ENCODE measurements at regions not wholly inside any gene's neighbourhood (a gene's known extent, or its start where the extent isn't known, plus 50 kb on each side); places are given as distances from the start of the nearest gene placed in this dataset.
"Not testable (repeated sequence)": the region's sequence is repeated elsewhere in the genome, so short reads cannot be mapped to it uniquely, and the experiment has no call there.

DNA sequence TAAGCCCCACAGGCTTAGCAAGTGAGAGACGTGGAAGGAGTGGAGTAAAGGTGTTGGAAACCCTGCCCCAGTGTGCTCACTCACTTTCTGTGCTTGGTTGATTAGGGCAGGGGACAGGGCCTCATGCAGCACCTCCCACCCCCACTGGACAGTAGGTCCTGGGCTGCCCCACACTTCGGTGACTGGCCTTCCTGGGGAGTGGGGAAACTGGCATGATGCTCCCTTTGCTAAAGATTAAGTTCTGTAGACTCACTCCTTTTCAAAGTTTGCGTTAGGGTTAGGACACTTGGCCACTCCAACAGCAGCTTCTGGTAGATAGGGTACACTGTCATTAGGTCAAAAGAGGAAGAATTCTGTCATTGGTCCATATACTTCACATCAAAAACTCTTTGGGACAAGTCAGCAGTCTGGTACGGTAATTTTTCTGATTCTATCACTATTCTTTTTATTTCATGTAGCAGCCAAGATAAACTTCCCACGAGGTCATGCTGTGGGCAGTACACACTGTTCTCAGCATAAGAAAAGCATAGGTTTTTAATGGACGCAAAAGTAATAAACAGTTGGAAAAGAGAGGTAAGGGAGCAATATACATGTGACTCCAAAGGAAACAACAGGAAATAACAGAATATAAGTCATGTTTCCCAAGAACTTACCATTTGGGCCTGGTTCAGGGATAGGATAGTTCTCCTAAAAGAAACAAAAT is 106.6 kb upstream of the TERB2 start:
- DNase-seq: not testable (repeated sequence)

DNA sequence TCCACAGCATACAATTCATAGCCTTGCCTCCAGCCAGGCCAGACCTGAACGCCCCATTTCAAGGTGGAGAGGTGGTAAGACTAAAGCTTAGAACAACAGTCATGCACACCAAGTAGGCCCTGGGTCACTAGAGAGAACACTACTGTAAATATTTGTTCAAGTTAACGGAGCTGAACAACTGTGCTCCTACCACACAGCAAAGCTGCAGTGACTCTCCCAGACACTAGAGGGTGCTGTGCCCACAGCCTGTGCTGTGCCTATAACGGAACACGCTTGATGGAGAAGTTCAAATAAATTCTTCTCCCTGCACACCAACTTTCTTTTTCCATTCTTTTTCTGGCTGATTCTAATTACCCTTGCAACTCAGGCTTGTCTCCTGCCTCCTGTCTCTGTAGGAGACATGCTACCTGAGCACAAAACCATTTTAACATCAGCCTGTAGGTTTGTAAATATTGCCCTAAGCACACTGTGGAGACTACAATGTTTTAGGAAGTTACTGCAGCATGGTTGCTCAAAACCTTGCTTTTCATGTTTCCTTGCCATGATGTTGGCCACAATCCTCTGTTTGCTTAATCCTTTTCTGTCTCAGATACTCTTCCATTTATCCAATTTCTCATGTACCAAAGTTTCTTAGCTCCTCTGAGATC is 103.1 kb upstream of the TERB2 start:
- peak; percentile 68 for DNase-seq

DNA sequence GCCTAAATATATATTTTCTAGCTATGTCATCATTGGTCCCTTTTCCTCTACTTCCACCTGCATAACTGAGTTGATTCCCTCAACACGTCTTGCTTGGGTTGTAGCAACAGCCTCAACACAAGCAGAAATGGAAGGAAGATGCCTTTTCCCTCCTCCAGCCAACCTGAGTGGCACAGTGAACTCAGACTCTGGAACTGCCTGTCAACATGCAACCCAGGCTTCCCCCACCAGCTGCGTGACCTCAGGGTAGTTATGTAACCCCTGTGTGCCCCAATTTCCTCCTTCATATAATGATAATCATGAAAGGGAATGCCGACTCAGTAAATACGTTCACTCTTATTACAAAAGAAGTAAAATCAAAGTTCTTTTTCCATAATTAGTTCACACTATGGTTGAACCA is 101.8 kb upstream of the TERB2 start:
- DNase-seq: not testable (repeated sequence)

DNA sequence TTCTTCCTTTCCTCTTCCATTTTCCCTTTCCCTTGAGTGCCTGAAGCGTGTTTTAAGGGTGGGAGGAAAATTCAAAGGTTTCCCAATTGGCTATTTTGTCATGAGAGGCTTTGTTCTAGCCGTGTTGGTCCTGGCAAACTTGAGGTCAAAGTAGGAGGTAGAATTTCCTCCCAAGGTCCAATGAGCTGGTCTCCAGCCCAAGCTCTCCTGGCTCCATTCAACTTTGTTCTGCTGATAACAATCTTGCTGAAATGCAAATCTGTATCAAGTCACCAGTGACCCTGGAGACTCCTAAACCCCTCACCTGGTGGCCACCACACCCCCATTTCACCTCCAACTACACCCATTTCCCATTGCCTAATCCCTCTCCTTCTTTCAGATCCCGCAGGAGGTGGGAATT is 100.2 kb upstream of the TERB2 start:
- not testable (repeated sequence) for DNase-seq

DNA sequence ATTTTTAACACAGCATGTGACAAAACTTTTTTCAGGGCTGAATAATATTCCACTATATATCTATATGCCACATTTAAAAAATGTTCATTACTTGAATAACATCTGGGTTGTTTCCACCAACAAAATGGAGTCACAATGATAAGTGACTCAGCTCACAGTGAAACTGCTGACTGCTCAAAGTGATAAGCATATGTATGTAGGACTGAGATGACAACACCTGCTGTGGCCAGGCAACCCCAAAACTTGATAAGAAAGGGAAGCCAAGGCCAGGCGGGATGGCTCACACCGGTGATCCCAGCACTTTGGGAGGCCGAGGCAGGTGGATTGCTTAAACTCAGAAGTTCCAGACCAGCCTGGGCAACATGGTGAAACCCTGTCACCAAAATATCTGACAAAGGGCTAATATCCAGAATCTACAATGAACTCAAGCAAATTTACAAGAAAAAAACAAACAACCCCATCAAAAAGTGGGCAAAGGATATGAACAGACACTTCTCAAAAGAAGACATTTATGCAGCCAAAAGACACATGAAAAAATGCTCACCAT is 99.2 kb upstream of the TERB2 start:
- DNase-seq: not testable (repeated sequence)

DNA sequence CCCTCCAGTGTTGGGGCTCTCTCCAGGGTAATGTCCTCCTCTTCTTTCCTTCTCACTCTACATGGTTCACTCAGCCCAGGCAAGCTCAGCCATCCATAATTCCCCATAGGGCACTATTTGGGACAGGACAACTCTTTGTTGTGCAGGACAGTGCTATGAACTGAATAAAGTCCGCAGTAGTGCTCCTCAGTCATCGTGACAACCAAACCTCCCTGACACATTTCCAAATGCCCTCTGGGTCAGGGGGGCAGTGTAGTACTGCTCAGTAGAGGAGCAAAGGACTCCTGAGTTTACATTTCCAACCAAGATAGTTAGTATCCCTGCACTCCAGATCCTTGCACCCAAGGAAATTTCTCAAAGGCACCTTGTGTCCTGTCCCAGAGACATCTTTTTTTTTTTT is 97.4 kb upstream of the TERB2 start:
- DNase-seq: not testable (repeated sequence)

DNA sequence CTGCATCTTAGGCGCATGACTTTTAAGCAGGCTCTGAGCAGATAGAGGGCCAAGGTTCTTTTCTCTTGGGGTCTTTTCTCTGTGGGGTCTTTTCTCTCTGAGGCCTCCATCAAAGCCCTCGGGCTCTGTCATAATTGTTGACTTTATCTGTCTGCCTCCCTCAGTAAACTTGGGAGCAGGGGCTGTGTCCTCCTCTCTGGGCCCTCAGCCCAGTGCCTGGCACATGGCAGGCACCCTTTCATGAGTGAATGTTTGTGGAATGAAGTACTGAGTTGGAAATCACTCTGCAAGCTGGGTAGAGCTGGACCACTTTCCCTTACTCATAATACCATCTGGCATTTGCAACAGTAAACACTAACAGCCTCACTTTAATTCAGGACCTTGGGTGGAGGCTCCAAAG is 96.3 kb upstream of the TERB2 start:
- not testable (repeated sequence) for DNase-seq

DNA sequence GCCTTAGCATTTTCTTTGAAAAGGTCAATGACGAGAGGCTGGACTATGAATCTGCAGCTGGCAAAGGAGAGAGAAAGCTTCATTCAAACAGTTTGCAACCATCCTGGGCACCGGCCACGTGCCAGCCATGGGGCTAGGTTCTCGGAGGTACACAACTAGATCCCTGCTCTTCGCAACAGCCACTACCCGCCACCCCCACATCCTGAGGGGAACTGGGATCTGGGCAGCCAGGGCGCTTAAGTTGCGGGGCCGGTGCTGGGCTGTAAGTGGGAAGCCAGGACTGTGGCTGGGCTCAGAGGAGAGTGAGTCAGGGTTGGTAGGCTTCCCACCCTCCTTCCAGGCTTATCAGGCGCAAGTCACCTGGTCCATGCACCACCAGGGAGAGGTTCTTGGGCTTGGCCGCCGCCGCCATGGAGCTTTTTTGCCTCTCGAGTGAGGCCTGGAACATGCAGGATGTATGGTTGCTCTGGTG is 95.0 kb upstream of the TERB2 start:
- no peak for DNase-seq

DNA sequence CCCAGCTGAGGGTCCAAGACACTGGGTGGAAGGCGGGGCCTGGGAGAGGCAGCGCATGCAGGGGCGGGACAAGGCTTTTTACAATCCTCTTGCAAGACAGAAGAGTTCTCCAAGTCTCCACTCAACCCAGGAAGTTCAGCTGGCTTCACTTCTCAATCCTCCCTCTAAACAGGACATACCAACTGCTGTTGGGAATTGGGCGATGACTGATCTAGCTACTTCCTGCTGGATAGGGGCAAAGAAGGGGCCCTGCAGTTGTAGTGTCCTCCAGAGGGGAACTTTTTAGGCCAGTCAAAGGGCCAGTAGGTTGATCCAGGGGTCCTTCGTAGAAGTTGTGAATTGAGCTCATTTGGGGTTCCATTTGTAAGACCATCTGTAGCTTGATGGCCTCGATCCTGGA is 94.6 kb upstream of the TERB2 start:
- DNase-seq: no peak

DNA sequence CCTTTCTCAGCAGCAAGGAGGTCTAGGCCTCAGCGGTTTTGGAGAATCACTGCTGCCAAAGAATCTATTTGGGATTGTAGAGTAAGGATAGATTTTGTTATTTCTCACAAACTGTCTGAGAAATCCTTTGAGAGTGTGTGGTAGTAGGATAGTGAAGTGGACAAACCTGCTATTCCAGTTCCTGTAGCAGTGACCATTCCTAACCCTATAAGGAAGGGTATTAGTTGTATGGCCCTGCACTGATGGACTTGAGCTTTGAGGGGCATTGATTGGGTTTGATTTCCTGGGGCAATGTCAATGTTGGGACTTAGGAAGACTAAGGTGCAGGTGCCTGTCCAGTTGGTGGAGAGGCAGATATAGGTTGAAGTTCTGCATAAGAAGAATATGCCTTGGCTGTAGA is 93.6 kb upstream of the TERB2 start:
- not testable (repeated sequence) for DNase-seq

DNA sequence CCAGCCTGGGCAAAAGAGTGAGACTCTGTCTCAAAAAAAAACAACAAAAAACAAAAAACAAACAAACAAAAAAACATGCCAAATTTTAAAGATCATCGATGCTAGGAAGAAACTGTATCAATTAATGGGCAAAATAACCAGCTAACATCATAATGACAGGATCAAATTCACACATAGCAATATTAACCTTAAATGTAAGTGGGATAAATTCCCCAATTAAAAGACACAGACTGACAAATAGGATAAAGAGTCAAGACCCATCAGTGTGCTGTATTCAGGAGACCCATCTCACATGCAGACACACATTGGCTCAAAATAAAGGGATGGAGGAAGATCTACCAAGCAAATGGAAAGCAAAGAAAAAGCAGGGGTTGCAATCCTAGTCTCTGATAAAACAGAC is 88.4 kb upstream of the TERB2 start:
- not testable (repeated sequence) for DNase-seq

DNA sequence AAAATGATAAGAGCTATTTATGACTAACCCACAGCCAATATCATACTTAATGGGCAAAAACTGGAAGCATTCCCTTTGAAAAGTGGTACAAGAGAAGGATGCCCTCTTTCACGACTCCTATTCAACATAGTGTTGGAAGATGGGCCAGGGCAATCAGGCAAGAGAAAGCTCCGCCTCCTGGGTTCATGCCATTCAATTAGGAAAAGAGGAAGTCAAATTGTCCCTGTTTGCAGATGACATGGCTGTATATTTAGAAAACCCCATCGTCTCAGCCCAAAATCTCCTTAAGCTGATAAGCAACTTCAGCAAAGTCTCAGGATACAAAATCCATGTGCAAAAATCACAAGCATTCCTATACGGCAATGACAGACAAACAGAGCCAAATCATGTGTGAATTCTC is 86.4 kb upstream of the TERB2 start:
- not testable (repeated sequence) for DNase-seq

DNA sequence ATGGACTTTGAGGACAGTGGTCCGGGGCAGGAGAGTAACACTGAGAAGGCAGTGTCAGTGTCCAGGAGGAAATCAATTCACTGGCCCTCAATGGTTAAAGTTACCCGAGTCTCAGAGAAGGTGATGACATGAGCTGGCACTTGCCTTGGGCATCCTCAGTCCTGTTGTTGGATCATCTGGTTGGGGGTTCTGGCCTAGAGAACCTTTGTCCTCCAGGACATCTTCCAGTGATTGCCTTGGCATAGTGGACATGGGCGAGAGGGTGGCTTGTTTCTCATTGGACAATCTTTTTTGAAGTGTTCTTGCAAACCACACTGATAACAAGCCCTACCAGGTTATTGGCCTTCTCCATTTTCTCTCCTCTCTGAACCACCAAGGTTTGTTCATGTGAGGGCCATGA is 83.4 kb upstream of the TERB2 start:
- no peak for DNase-seq

DNA sequence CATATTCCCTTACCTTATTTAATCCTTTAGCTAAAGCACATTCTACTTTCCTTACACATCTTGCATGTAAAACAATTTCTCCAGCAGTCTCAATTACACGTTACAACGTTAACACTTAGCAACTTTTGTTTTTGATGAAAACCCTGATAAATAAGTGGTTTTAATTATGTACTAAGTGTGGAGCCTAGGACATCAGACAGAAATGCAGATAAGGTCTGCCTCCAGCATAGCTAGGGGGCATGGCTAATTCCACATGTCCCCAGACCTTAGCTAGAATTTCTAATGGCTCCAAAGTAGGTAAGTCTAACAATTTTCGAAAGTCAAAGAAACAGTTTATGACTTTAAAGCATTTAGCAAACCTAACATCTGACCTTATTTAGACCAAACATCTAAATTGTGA is 77.4 kb upstream of the TERB2 start:
- no peak for DNase-seq

DNA sequence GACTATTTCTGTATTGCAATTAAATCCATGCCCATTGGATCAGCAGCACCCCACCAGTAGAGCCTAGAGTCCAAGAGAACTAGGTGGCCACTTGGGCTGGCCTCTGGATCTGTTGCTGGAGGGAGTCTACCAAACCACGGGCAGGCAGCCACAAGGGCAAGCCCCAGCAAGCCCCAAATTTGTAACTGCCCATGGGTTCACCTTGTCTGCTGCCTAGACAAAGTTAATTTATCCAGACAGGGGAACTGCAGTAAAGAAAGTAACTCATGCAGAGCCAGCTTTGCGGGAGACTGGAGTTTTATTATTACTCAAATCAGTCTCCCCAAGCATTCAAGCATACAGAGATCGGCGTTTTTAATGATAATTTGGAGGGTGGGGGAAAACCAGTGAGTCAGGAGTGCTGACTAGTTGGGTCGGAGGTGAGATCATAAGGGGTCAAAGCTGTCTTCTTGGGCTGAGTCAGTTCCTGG is 74.0 kb upstream of the TERB2 start:
- DNase-seq: no peak

DNA sequence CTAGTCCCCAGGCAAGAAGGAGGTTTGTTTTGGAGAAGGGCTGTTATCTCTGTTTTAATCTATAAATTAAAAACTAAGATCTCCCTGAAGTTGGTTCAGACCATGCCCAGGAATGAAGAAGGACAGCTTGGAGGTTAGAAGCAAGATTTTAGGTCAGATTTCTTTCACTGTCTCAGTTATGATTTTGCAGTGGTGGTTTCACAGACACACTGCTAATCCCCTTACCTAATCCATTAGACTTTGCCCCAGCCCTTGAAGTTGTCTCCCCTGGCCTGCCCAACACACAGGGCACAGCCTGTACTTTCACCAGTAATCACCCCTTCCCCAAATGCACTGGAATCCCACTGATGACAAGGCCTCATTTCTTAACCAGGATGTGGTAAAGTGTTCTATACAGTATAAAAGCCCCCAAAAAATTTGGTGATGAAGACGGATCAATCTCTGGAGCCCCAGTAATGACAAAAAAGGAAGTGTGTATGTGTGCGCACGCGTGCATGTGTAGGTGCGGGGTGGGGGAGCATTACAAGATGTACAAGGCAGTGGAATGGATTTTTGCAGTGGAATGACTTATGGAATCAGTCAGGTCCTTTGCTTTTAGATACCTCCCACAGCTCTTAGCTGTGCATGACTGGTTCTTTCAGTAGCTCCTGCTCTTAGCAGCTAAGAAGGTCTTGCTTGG is 73.1 kb upstream of the TERB2 start:
- no peak for DNase-seq

DNA sequence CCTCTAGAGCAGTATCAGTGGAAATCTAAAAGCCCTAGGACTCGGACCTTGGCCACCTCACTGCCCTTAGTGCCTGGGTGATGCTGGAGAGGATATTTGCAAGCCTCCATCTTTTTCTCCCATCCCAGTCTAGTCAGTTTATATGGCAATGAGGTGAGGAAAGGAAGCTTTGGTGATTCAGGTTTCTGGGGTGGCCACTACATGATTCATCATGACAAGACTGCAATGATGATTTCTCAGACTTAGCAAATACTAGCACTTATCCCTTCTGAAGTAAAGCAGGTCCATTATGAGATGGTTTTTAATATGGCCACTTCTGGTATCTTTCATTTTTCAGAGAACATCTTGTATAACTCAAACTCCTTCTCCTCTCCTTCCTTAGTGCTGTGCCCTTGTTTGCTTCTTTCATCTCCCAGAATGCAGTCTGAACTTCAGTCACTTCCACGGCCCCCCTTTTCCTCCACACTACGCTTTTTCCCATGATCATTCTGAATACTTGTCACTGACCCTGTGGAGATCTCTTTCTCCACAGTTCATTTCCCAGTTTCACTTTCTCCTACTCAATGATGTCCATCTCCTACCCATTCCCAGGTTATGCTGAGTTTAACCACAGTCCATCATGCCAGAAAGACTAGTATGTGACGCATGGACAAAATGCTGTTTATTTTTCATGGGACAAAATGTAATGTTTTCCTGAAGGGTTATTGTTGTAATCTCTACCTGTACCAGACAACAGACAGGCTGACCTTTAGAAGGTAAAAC is 57.4 kb upstream of the TERB2 start:
- DNase-seq: not testable (repeated sequence)

DNA sequence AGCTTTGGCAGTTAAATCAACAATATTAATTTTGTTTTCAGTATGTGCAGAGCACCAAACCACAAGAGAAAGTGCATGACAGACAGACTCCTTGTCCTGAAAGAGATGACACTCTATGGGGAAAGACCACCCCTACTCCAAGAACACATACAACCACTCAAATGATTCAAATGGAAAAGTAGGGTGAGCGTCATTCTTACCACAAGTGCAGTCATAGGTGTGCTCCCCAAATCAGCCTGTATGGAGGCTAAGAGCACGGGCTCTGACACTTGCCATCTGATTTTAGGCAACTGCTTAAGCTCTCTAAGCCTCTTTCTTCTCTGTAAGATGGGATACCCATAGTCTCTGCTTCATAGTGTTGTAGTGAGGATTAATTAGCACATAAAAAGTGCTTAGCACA is 56.7 kb upstream of the TERB2 start:
- DNase-seq: not testable (repeated sequence)

DNA sequence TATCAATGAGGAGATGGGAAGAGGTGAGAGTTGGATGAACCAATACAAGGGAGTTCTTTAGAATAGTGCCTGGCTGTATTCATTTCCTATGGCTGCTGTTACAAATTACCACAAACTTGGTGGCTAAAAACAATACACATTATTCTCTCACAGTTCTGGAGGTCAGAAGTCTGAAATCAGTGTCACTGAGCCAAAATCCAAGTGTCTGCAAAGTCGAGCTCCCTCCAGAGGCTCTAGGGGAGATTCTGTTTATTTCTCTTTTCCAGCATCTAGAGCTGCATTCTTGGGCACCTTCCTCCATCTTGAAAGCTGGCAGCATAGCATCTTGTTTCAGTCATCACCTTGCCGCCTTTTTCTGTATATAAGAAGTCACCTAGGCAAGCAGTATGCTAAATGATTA is 55.7 kb upstream of the TERB2 start:
- not testable (repeated sequence) for DNase-seq

DNA sequence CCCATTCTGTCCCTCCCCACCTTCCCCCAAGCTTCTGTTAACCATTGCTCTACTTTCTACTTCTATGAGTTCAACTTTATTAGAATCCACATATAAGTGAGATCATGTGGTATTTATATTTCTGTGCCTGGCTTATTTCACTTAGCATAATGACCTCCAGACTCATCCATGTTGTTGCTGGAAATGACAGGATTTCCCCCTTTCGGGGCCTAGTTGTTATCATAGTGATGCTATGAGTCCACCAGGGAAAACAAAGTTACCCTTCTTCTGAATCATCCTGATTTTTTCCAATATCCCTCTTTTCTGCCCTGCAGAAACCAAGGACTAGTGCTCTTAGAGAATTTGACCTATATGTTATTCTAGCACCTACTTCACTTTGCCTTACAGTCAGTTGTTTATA is 53.2 kb upstream of the TERB2 start:
- DNase-seq: not testable (repeated sequence)

DNA sequence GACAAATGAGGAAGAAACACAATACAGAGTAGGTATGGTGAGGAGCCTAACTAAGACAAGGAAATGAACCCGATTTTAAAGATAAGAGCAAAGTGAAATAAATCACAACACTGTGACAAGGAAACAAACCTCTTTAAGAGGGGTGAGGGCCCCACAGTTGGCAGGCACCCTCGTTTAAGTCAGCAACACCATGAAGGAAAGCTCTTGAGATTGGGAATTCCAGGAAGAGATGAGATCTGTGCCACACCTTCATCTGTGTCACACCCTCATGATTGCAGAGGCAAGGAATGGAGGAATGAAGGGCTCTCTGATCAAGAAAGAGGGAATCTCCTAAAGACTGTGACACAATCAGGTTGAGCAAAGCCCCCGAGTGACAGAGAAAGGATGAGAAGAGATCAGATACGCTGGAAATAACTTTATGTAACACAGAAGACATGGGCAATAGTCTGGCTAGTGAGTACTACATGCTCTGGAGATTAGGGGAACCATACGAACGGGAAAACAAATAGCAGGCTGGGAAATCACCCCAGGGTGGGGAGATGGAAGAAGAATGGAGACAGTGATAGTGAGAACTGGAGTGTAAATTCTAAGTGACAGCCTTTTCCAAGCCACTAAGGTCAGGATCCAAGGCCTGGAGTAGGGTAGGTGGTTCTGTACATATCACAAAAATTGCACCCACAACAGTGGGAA is 51.7 kb upstream of the TERB2 start:
- DNase-seq: not testable (repeated sequence)

All from activated naive CD4-positive, alpha-beta T cell treated with anti-CD3 and anti-CD28 coated beads, Interleukin-2, amount 50 U/mL, for 16 hours (primary cell).